Tibial nerve (tissue), 4 donors: ENCODE measurements at regions not wholly inside any gene's neighbourhood (a gene's known extent, or its start where the extent isn't known, plus 50 kb on each side); places are given as distances from the start of the nearest gene placed in this dataset.

ENCODE experiments used
- DNase-seq, 2 donors: peaks; one replicate each; pipeline ENCODE4 v3.0.0-alpha.2; 2019; ENCODE audit warnings: low spot score in 2 of 2
- H3K27ac ChIP-seq, 4 donors: fragments of 200-600 bp; sonication (generic) in 3 of 4; one replicate each; pipeline ENCODE4 v1.5.1; 2017 to 2019; ENCODE audit warnings: mild to moderate bottlenecking in 1 of 4
- H3K27me3 ChIP-seq, 2 donors: fragments of 200-600 bp; sonication (generic) in 1 of 2; one replicate each; pipeline versions ENCODE4 v1.5.1 to v1.6.0; 2017 to 2019
- H3K36me3 ChIP-seq, 3 donors: fragments of 200-600 bp; sonication (generic); one replicate each; pipeline ENCODE4 v1.5.1; 2018 to 2019
- H3K4me1 ChIP-seq, 4 donors: fragments of 200-600 bp; sonication (generic) in 3 of 4; one replicate each; pipeline ENCODE4 v1.5.1; 2017 to 2019
- H3K4me3 ChIP-seq, 4 donors: fragments of 200-600 bp; sonication (generic) in 3 of 4; one replicate each; pipeline ENCODE4 v1.5.1; 2017 to 2019; ENCODE audit warnings: mild to moderate bottlenecking in 1 of 4, moderate library complexity in 1 of 4
- H3K9me3 ChIP-seq, 4 donors: fragments of 200-600 bp; sonication (generic) in 3 of 4; one replicate each; pipeline ENCODE4 v1.5.1; 2017 to 2019
- EP300 ChIP-seq, 2 donors: sonication (generic); formaldehyde crosslinking; IDR thresholded peaks; one replicate each; pipeline ENCODE4 v1.6.1; 2017; ENCODE audit warnings: antibody characterized with exemption in 2 of 2, mild to moderate bottlenecking in 1 of 2
- POLR2A ChIP-seq, 2 donors: fragments of 450-650 bp; IDR thresholded peaks; one replicate each; pipeline ENCODE4 v1.6.1; 2017; ENCODE audit warnings: antibody characterized with exemption in 2 of 2, mild to moderate bottlenecking in 2 of 2, moderate library complexity in 2 of 2
- WGBS, 2 donors: methylation state at CpG; one replicate each; pipeline ENCODE4 v1.1.5; 2018; 5-methylcytosine and 5-hydroxymethylcytosine counted together
- TF ChIP-seq, protein P1 (sequence below), 5 experiments: fragments of 200-600 bp in 3 of 5; fragments of 450-650 bp in 2 of 5; sonication (generic) in 3 of 5; IDR thresholded peaks; one replicate each; pipeline ENCODE4 v1.5.1; 2016 to 2019; ENCODE audit warnings: antibody characterized with exemption in 5 of 5, mild to moderate bottlenecking in 3 of 5, moderate library complexity in 2 of 5

DNA sequence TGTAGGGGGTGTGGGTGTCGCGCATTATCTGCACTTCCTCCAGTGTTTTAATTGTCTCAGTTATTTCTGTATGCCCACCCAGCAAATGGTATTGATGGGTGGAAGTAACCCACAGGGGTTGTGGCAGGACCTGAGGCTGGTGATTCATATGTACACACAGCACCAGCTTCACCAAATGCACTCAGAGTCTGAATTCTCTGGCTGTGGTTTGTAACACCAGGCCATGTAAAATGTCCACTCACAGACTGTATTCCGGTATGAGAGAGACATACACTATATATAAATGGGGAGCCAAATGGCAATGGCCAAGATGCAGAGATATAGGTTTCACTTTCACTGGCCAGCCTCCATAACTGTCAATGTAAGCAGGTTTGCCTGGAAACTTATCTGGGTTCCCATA is 76.3 kb upstream of the FBXL4 start:
- Histone ChIP-seq H3K9me3 (peaks cover 0 to 15% (median 0%) of the 10 kb centered on the region in 4 donors), H3K27me3 (no peaks in the 10 kb centered on the region), H3K36me3 (no peaks in the 10 kb centered on the region), H3K4me3 (no peak overlapping the region), H3K4me1 (no peaks in the 10 kb centered on the region), H3K27ac (no peak overlapping the region)
- no peak for DNase-seq
- WGBS, 2 donors: 90 to 100% methylated on average over 3 of the region's 3 CpGs
- TF ChIP-seq EP300 (IDR thresholded peaks at IDR 0.05): no peak
- TF ChIP-seq, protein P1, sequence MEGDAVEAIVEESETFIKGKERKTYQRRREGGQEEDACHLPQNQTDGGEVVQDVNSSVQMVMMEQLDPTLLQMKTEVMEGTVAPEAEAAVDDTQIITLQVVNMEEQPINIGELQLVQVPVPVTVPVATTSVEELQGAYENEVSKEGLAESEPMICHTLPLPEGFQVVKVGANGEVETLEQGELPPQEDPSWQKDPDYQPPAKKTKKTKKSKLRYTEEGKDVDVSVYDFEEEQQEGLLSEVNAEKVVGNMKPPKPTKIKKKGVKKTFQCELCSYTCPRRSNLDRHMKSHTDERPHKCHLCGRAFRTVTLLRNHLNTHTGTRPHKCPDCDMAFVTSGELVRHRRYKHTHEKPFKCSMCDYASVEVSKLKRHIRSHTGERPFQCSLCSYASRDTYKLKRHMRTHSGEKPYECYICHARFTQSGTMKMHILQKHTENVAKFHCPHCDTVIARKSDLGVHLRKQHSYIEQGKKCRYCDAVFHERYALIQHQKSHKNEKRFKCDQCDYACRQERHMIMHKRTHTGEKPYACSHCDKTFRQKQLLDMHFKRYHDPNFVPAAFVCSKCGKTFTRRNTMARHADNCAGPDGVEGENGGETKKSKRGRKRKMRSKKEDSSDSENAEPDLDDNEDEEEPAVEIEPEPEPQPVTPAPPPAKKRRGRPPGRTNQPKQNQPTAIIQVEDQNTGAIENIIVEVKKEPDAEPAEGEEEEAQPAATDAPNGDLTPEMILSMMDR (IDR thresholded peaks at IDR 0.05): no peak
- no peak for TF ChIP-seq POLR2A (IDR thresholded peaks at IDR 0.05)

DNA sequence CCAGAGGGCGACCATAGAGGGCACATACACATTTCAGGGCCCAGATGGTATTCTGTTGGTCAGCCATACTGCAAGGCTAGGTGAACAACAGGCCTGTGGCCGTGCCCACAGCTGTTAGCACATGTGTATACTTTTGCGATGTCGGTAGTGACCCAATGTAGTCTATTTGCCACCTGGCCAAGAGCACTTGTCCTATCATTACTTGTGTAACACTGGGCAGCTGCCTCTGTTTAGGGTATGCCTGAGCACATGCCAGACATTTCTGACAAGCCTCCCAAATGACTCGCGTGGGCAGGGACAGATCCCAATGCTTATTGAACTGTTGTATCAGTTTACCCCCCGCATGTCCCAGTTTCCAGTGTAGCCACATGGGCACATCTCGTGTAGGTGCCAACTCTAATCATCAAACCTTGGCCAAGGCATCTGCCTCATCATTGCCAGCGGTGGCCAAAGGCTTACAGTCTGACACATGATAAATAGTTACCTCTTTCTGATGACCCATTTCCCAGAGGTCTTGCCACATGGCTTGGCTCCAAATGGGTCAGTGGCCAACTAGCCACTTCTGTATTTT is 74.4 kb upstream of the FBXL4 start:
- no peak for DNase-seq
- TF ChIP-seq POLR2A (IDR thresholded peaks at IDR 0.05) (no peak), EP300 (IDR thresholded peaks at IDR 0.05) (no peak)
- TF ChIP-seq, protein P1 (IDR thresholded peaks at IDR 0.05): no peak
- no peaks in the 10 kb centered on the region for H3K27me3 ChIP-seq
- H3K36me3 ChIP-seq: no peaks in the 10 kb centered on the region
- H3K4me1 ChIP-seq: no peaks in the 10 kb centered on the region
- H3K9me3 ChIP-seq: peaks cover 0 to 15% (median 0%) of the 10 kb centered on the region in 4 donors
- WGBS, 2 donors: 82 to 85% methylated on average over 9 of the region's 9 CpGs
- no peak overlapping the region for H3K27ac ChIP-seq
- H3K4me3 ChIP-seq: no peak overlapping the region

DNA sequence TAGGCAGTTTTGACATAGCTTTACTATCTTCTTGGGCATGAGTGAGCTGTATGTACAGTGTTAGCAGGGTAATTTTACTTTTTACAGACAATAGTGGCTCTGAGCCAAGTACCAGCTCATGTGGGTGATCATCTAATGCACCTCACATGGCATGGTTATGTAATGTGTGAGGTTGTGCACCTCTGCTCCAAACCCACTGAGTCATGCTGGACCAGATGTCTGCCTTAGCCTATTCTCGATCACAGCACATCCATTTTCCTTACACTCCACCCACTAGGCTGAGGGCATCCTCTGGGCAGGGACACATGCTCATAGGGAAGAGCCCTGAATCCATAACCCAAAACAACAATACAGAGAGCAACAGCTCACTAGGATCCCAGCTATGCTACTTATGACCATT is 71.6 kb upstream of the FBXL4 start:
- WGBS, 2 donors: 90 to 100% methylated on average over 1 of the region's 1 CpG

DNA sequence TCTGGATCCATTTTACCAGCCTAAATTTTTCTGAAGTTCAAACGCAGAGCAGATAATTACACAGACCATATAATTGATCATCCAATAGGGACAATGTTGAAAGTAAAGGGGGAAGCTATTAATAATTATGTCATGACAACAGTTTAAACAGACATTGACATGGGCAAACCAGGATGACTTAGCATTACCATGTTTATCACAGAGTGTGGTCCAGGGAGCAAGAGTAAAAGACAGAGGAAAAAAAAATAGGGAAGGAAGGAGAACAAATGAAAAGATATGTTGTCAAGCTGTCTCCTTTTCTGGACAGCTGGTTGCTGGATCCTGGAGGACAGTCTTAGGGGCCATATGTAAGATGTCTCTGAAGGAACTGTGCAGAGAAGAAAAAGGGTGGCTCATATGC is 69.4 kb upstream of the FBXL4 start:
- Histone ChIP-seq H3K9me3 (no peaks in the 10 kb centered on the region), H3K4me3 (no peak overlapping the region), H3K27me3 (no peaks in the 10 kb centered on the region), H3K27ac (no peak overlapping the region), H3K4me1 (no peaks in the 10 kb centered on the region), H3K36me3 (no peaks in the 10 kb centered on the region)
- DNase-seq: no peak
- 64 to 68% methylated on average over 1 of the region's 1 CpG for WGBS, 2 donors
- TF ChIP-seq EP300 (IDR thresholded peaks at IDR 0.05): no peak
- TF ChIP-seq POLR2A (IDR thresholded peaks at IDR 0.05): no peak
- TF ChIP-seq, protein P1 (IDR thresholded peaks at IDR 0.05): no peak

More for the DNA sequence above, 71.6 kb upstream of the FBXL4 start:
- Histone ChIP-seq H3K36me3 (no peaks in the 10 kb centered on the region), H3K4me3 (no peak overlapping the region), H3K4me1 (no peaks in the 10 kb centered on the region), H3K27ac (no peak overlapping the region), H3K9me3 (no peaks in the 10 kb centered on the region), H3K27me3 (no peaks in the 10 kb centered on the region)
- TF ChIP-seq, protein P1 (IDR thresholded peaks at IDR 0.05): no peak
- TF ChIP-seq EP300 (IDR thresholded peaks at IDR 0.05) (no peak), POLR2A (IDR thresholded peaks at IDR 0.05) (no peak)
- DNase-seq: no peak

DNA sequence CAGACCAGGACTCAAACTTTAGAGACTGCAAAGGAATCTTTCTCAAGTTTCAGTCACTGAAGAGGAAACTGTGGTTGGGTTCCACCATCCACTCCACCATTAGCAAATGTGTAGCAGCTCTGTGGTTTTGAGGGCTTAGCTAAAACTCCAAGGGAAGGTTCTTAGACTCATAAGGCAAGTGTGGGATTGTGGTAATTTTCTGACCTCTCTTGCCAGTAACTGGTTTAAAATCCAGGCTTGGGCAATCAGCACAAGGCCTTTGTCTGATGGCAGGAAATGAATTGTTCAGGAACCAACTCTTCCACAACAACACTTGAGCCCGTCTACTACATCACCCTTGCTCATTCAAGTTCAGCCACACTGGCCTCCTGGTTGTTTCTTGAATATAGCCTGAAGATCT is 68.6 kb upstream of the FBXL4 start:
- no peak for TF ChIP-seq EP300 (IDR thresholded peaks at IDR 0.05)
- WGBS, 2 donors: 48 to 67% methylated on average over 1 of the region's 1 CpG
- no peak overlapping the region for H3K4me3 ChIP-seq
- no peaks in the 10 kb centered on the region for H3K4me1 ChIP-seq
- no peaks in the 10 kb centered on the region for H3K36me3 ChIP-seq
- no peak for DNase-seq
- H3K9me3 ChIP-seq: no peaks in the 10 kb centered on the region
- H3K27ac ChIP-seq: no peak overlapping the region
- no peaks in the 10 kb centered on the region for H3K27me3 ChIP-seq

DNA sequence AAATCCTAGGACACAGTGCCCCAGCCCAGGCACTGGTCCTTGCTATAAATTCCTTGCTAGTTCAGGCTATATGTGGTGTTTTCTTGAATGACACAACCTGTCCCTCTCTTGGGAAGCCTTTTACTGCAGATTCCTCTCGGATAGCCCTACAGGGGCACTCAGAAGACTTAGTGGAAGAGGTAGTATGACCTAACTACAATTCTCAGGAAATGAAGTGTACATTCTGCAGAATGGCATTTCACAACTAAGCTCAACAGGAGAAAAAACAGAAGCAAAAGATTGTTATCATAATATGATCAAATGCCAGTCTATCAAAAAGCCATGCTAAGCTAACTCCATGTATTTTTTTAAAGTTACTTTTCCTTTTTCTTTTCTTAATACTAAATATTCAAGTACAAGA is 66.3 kb upstream of the FBXL4 start:
- TF ChIP-seq, protein P1 (IDR thresholded peaks at IDR 0.05): no peak
- no peak for TF ChIP-seq EP300 (IDR thresholded peaks at IDR 0.05)
- no peak for TF ChIP-seq POLR2A (IDR thresholded peaks at IDR 0.05)
- Histone ChIP-seq H3K27ac (no peak overlapping the region), H3K4me1 (no peaks in the 10 kb centered on the region), H3K27me3 (no peaks in the 10 kb centered on the region), H3K9me3 (no peaks in the 10 kb centered on the region), H3K36me3 (no peaks in the 10 kb centered on the region), H3K4me3 (no peak overlapping the region)
- 32 to 63% methylated on average over 1 of the region's 1 CpG for WGBS, 2 donors
- no peak for DNase-seq
